Upper lobe of left lung (tissue), 6 donors: ENCODE measurements at regions not wholly inside any gene's neighbourhood (a gene's known extent, or its start where the extent isn't known, plus 50 kb on each side); places are given as distances from the start of the nearest gene placed in this dataset.

Source experiments
- ATAC-seq, 2 donors: fragments of 200-7000 bp; cut with Tn5 transposase; one replicate each; pipeline ENCODE4 v1.9.1; 2022; ENCODE audit warnings: mild to moderate bottlenecking in 2 of 2, moderate library complexity in 2 of 2; ENCODE audit not compliant: low FRiP score in 2 of 2
- DNase-seq, 2 donors: peaks; one replicate each; pipeline ENCODE4 v3.0.0-alpha.2; 2019 to 2020
- H3K27ac ChIP-seq, 4 donors: fragments of 200-600 bp; sonication (generic); one replicate each; pipeline ENCODE4 v1.5.1; 2016 to 2019
- H3K27me3 ChIP-seq, 4 donors: fragments of 200-600 bp; sonication (generic); one replicate each; pipeline ENCODE4 v1.5.1; 2017 to 2019
- H3K36me3 ChIP-seq, 4 donors: fragments of 200-600 bp; sonication (generic); one replicate each; pipeline ENCODE4 v1.5.1; 2016 to 2019
- H3K4me1 ChIP-seq, 4 donors: fragments of 200-600 bp; sonication (generic); one replicate each; pipeline ENCODE4 v1.5.1; 2018 to 2019
- H3K4me3 ChIP-seq, 4 donors: fragments of 200-600 bp; sonication (generic); one replicate each; pipeline ENCODE4 v1.5.1; 2017 to 2019; ENCODE audit warnings: mild to moderate bottlenecking in 2 of 4, moderate library complexity in 1 of 4
- H3K9me3 ChIP-seq, 4 donors: fragments of 200-600 bp; sonication (generic); one replicate each; pipeline ENCODE4 v1.5.1; 2018 to 2019
- CTCF ChIP-seq, 6 experiments: fragments of 450-650 bp in 4 of 6; fragments of 200-600 bp in 2 of 6; sonication (generic) in 2 of 6; IDR thresholded peaks; one replicate each; pipeline ENCODE4 v1.5.1; 2016 to 2019; ENCODE audit warnings: antibody characterized with exemption in 6 of 6
- EP300 ChIP-seq, 4 donors: sonication (generic); formaldehyde crosslinking; IDR thresholded peaks; one replicate each; pipeline ENCODE4 v1.5.1; 2017; ENCODE audit warnings: antibody characterized with exemption in 4 of 4, control low read depth in 2 of 4
- POLR2A ChIP-seq, 4 donors: fragments of 450-650 bp; IDR thresholded peaks; one replicate each; pipeline ENCODE4 v1.5.1; 2016 to 2017; ENCODE audit warnings: antibody characterized with exemption in 4 of 4, mild to moderate bottlenecking in 2 of 4
- POLR2AphosphoS5 ChIP-seq, 2 donors: sonication (generic); formaldehyde crosslinking; IDR thresholded peaks; one replicate each; pipeline ENCODE4 v1.5.1; 2017; ENCODE audit warnings: antibody characterized with exemption in 2 of 2
- WGBS, 2 donors: methylation state at CpG; one replicate each; pipeline ENCODE4 v1.1.5; 2017 to 2018; 5-methylcytosine and 5-hydroxymethylcytosine counted together
- donor health status: DM: no; HTN: no; CAD: no; lungs with moderate emphysema.
- donor health status: DM: no; HTN: yes; CAD: no; lungs with severe emphysema.

- Histone ChIP-seq H3K4me3 (no peak overlapping the region), H3K9me3 (no peaks in the 10 kb centered on the region), H3K27me3 (no peaks in the 10 kb centered on the region), H3K27ac (no peak overlapping the region), H3K36me3 (no peaks in the 10 kb centered on the region), H3K4me1 (no peaks in the 10 kb centered on the region)
- WGBS, 2 donors: 60 to 65% methylated on average over 2 of the region's 2 CpGs
- no peak for ATAC-seq
- no peak for TF ChIP-seq POLR2A (IDR thresholded peaks at IDR 0.05)
- no peak for DNase-seq
Observed at GRCh38 chr1:188429386-188429785, 1600.6 kb downstream of the PLA2G4A start.

- Histone ChIP-seq H3K27ac (no peak overlapping the region), H3K36me3 (no peaks in the 10 kb centered on the region), H3K27me3 (no peaks in the 10 kb centered on the region), H3K9me3 (no peaks in the 10 kb centered on the region), H3K4me3 (no peak overlapping the region), H3K4me1 (no peaks in the 10 kb centered on the region)
- DNase-seq: no peak
- WGBS, 2 donors: 45 to 53% methylated on average over 1 of the region's 1 CpG
- TF ChIP-seq EP300 (IDR thresholded peaks at IDR 0.05) (no peak), POLR2A (IDR thresholded peaks at IDR 0.05) (no peak), CTCF (IDR thresholded peaks at IDR 0.05) (no peak), POLR2AphosphoS5 (IDR thresholded peaks at IDR 0.05) (no peak)
- no peak for ATAC-seq
Observed at GRCh38 chr1:188432427-188432826, 1603.7 kb downstream of the PLA2G4A start.

- no peaks in the 10 kb centered on the region for H3K36me3 ChIP-seq
- H3K4me1 ChIP-seq: no peaks in the 10 kb centered on the region
- 45 to 55% methylated on average over 2 of the region's 2 CpGs for WGBS, 2 donors
- no peak for TF ChIP-seq CTCF (IDR thresholded peaks at IDR 0.05)
- TF ChIP-seq POLR2AphosphoS5 (IDR thresholded peaks at IDR 0.05): no peak
- TF ChIP-seq POLR2A (IDR thresholded peaks at IDR 0.05): no peak
- no peak for TF ChIP-seq EP300 (IDR thresholded peaks at IDR 0.05)
- ATAC-seq: no peak
- H3K9me3 ChIP-seq: no peaks in the 10 kb centered on the region
- no peak overlapping the region for H3K27ac ChIP-seq
- no peak for DNase-seq
- no peak overlapping the region for H3K4me3 ChIP-seq
- H3K27me3 ChIP-seq: no peaks in the 10 kb centered on the region
Observed at GRCh38 chr1:188433425-188433824, 1604.7 kb downstream of the PLA2G4A start.

GRCh38 chr1:188444526-188444925 is 1615.8 kb downstream of the PLA2G4A start:
- WGBS, 2 donors: 60 to 75% methylated on average over 3 of the region's 3 CpGs
- H3K4me1 ChIP-seq: no peaks in the 10 kb centered on the region
- TF ChIP-seq EP300 (IDR thresholded peaks at IDR 0.05): no peak

GRCh38 chr1:188462837-188463236 is 1634.1 kb downstream of the PLA2G4A start:
- Histone ChIP-seq H3K4me1 (no peaks in the 10 kb centered on the region), H3K27ac (no peak overlapping the region), H3K4me3 (no peak overlapping the region), H3K36me3 (no peaks in the 10 kb centered on the region), H3K27me3 (no peaks in the 10 kb centered on the region), H3K9me3 (no peaks in the 10 kb centered on the region)
- no peak for ATAC-seq
- TF ChIP-seq POLR2A (IDR thresholded peaks at IDR 0.05): no peak
- TF ChIP-seq CTCF (IDR thresholded peaks at IDR 0.05): no peak
- TF ChIP-seq EP300 (IDR thresholded peaks at IDR 0.05): no peak
- TF ChIP-seq POLR2AphosphoS5 (IDR thresholded peaks at IDR 0.05): no peak
- no peak for DNase-seq

More at GRCh38 chr1:188444526-188444925, 1615.8 kb downstream of the PLA2G4A start:
- DNase-seq (no peak), ATAC-seq (no peak)
- Histone ChIP-seq H3K27me3 (no peaks in the 10 kb centered on the region), H3K9me3 (no peaks in the 10 kb centered on the region), H3K36me3 (no peaks in the 10 kb centered on the region), H3K4me3 (no peak overlapping the region), H3K27ac (no peak overlapping the region)

- DNase-seq (no peak), ATAC-seq (no peak)
- Histone ChIP-seq H3K4me3 (no peak overlapping the region), H3K9me3 (no peaks in the 10 kb centered on the region), H3K4me1 (no peaks in the 10 kb centered on the region), H3K27ac (no peak overlapping the region), H3K27me3 (no peaks in the 10 kb centered on the region), H3K36me3 (no peaks in the 10 kb centered on the region)
- TF ChIP-seq CTCF (IDR thresholded peaks at IDR 0.05) (no peak), EP300 (IDR thresholded peaks at IDR 0.05) (no peak), POLR2AphosphoS5 (IDR thresholded peaks at IDR 0.05) (no peak), POLR2A (IDR thresholded peaks at IDR 0.05) (no peak)
- 64 to 72% methylated on average over 2 of the region's 2 CpGs for WGBS, 2 donors
Observed at GRCh38 chr1:188463919-188464318, 1635.2 kb downstream of the PLA2G4A start.
